ENCODE measurements at regions not wholly inside any gene's neighbourhood (a gene's known extent, or its start where the extent isn't known, plus 50 kb on each side); places are given as distances from the start of the nearest gene placed in this dataset.
"Not testable (repeated sequence)": the region's sequence is repeated elsewhere in the genome, so short reads cannot be mapped to it uniquely, and the experiment has no call there.

DNA sequence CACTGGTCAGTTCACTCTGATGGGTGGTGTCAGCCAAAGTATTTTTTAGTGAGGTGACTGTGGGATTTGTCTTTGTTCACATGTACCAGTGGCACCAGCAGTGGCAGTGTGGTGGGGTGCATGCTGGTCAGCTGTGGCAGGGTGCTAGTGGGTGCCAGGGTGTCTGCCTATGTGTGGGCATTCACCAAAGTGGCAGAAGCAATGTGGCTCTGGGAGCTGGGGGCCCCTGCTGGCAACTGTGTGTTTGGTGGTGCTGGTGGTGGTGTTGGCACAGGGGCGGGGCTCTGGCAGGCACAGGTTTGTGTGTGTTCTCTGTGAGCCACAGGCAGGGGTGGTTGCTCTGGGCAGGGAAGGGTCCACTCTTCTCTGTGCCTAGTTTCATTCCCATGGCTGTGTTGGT, 161.5 kb downstream of the CENPF start:
- H3K4me3 ChIP-seq: no peak overlapping the region
- H3K4me1 ChIP-seq (replicated peaks in 1 of 2): no peaks in the 10 kb centered on the region
- H3K27me3 ChIP-seq: no peaks in the 10 kb centered on the region
- TF ChIP-seq POLR2A (IDR thresholded peaks at IDR 0.05): no peak
- TF ChIP-seq, protein P1, sequence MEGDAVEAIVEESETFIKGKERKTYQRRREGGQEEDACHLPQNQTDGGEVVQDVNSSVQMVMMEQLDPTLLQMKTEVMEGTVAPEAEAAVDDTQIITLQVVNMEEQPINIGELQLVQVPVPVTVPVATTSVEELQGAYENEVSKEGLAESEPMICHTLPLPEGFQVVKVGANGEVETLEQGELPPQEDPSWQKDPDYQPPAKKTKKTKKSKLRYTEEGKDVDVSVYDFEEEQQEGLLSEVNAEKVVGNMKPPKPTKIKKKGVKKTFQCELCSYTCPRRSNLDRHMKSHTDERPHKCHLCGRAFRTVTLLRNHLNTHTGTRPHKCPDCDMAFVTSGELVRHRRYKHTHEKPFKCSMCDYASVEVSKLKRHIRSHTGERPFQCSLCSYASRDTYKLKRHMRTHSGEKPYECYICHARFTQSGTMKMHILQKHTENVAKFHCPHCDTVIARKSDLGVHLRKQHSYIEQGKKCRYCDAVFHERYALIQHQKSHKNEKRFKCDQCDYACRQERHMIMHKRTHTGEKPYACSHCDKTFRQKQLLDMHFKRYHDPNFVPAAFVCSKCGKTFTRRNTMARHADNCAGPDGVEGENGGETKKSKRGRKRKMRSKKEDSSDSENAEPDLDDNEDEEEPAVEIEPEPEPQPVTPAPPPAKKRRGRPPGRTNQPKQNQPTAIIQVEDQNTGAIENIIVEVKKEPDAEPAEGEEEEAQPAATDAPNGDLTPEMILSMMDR (IDR thresholded peaks at IDR 0.05): no peak
- H3K27ac ChIP-seq: no peak overlapping the region
- H3K9me3 ChIP-seq (replicated peaks in 1 of 3): peaks cover 0 to 11% (median 0%) of the 10 kb centered on the region in 3 donors
- no peak for DNase-seq
- H3K36me3 ChIP-seq (replicated peaks in 1 of 2): no peaks in the 10 kb centered on the region
- WGBS, 4 donors: 57 to 85% (median 83%) methylated on average over 1 of the region's 1 CpG; no CpG with 5 or more reads in 1 of the 4 donors
- intact Hi-C loops (cut with DNase I): no loop called here

DNA sequence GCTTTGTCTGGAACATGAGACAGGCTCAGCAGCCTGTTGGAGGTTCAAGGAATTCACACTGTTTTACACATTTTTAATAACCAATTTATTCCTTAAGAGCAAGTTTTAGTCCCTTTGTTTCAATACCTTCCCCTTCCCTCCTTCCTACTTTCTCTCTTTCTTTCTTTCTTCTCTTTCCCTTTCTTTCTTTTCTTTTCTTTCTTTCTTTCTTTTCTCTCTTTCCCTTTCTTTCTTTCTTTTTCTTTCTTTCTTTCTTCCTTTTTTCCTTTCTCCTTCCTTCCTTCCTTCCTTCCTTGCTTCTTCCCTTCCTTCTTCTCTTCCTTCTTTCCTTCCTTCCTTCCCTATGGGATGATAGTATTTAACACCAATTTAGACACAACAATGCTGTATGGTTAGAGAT, 164.2 kb downstream of the CENPF start:
- no peaks in the 10 kb centered on the region for H3K36me3 ChIP-seq (replicated peaks in 1 of 2)
- DNase-seq: no peak
- H3K4me1 ChIP-seq (replicated peaks in 1 of 2): no peaks in the 10 kb centered on the region
- H3K27ac ChIP-seq: no peak overlapping the region
- TF ChIP-seq, protein P1 (IDR thresholded peaks at IDR 0.05): no peak
- no peak for TF ChIP-seq POLR2A (IDR thresholded peaks at IDR 0.05)
- no peaks in the 10 kb centered on the region for H3K27me3 ChIP-seq
- intact Hi-C loops (cut with DNase I): no loop called here
- H3K4me3 ChIP-seq: no peak overlapping the region
- peaks cover 0 to 3% (median 0%) of the 10 kb centered on the region in 3 donors for H3K9me3 ChIP-seq (replicated peaks in 1 of 3)

DNA sequence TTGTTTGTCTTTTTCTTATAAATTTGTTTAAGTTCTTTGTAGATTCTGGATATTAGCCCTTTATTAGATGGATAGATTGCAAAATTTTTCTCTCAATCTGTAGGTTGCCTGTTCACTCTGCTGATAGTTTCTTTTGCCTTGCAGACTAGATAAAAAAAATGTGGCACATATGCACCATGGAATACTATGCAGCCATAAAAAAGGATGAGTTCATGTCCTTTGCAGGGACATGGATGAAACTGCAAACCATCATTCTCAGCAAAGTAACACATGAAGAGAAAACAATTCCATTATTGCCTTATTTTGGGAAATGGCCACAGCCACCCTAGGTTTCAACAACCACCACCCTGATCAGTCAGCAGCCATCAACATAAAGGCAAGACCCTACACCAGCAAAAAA, 166.7 kb downstream of the CENPF start:
- DNase-seq; H3K9me3 ChIP-seq (replicated peaks in 1 of 3); H3K27ac ChIP-seq; H3K4me3 ChIP-seq; H3K27me3 ChIP-seq; intact Hi-C loops (cut with DNase I); H3K4me1 ChIP-seq (replicated peaks in 1 of 2); H3K36me3 ChIP-seq (replicated peaks in 1 of 2): not testable (repeated sequence)

DNA sequence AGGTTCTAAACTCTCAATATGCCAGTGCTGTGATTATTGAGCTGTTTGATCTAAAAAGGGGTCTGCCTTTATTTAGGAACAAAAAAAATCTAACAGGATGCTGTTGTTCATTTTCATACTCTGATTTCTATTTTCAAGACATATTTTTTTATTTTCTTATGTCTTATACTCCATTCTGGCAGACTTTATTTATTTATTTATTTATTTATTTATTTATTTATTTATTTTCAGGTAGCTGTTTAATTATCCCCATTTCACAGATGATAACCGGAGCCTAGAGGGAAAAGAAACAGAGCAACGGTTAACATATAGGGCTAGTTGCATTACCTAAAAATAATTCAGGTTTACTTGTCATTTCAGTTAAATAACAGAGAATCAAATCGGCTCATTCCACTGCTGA, 174.4 kb downstream of the CENPF start:
- H3K4me3 ChIP-seq: no peak overlapping the region
- TF ChIP-seq POLR2A (IDR thresholded peaks at IDR 0.05): no peak
- TF ChIP-seq, protein P1 (IDR thresholded peaks at IDR 0.05): no peak
- H3K27ac ChIP-seq: no peak overlapping the region
- DNase-seq: no peak
- WGBS, 4 donors: 91 to 97% (median 94%) methylated on average over 3 of the region's 3 CpGs
- H3K27me3 ChIP-seq: no peaks in the 10 kb centered on the region
- H3K36me3 ChIP-seq (replicated peaks in 1 of 2): no peaks in the 10 kb centered on the region
- no peaks in the 10 kb centered on the region for H3K9me3 ChIP-seq (replicated peaks in 1 of 3)
- intact Hi-C loops (cut with DNase I): no loop called here
- H3K4me1 ChIP-seq (replicated peaks in 1 of 2): no peaks in the 10 kb centered on the region

DNA sequence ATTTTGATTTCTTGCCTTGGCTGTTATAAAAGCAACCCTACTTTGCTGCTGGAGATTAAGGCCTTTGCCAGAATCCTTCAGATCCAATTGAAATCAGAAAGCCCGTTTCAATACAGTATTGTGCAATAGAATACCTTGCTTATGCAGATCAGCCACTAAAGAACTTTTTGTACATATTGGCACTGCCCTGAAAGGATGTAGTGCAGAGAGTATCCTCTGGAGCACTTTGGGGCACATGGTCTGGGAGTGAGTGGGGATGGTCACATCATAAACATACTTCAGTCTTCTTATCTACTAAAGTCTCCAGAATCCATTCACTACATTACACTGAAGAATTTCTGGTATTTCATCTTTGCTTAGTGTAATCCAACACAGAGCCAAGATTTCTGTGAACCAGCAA, 189.0 kb downstream of the CENPF start:
- 10 to 24% (median 20%) methylated on average over 1 of the region's 1 CpG for WGBS, 4 donors
- no peaks in the 10 kb centered on the region for H3K9me3 ChIP-seq (replicated peaks in 1 of 3)
- intact Hi-C loops (cut with DNase I): loop anchor here in 1 of 2 donors (10.0 kb wide), 1 partner anchor 733 kb away; no protein-coding TSS in a partner anchor

More for the DNA sequence above, 189.0 kb downstream of the CENPF start:
- peak in 1 of 7 donors; percentile 23 for DNase-seq
- Histone ChIP-seq H3K4me3 (no peak overlapping the region), H3K4me1 (replicated peaks in 1 of 2) (peaks cover 9 to 22% of the 10 kb centered on the region in 2 donors), H3K27ac (no peak overlapping the region), H3K27me3 (no peaks in the 10 kb centered on the region), H3K36me3 (replicated peaks in 1 of 2) (no peaks in the 10 kb centered on the region)
- TF ChIP-seq, protein P1 (IDR thresholded peaks at IDR 0.05): no peak
- no peak for TF ChIP-seq POLR2A (IDR thresholded peaks at IDR 0.05)

All from adrenal gland (tissue), 9 donors.